NCI-H2081 treated with DMSO at 0.1 percent for 48 hours (cell line): ENCODE measurements at regions not wholly inside any gene's neighbourhood (a gene's known extent, or its start where the extent isn't known, plus 50 kb on each side); places are given as distances from the start of the nearest gene placed in this dataset.
"Not testable (repeated sequence)": the region's sequence is repeated elsewhere in the genome, so short reads cannot be mapped to it uniquely, and the experiment has no call there.

Source experiments
- DNase-seq: peaks from one replicate; lab custom pipeline; 2025; lab: John Stamatoyannopoulos, UW

- DNase-seq = no peak
Measured at GRCh38 chr6:133051240-133051639, 189.9 kb upstream of the EYA4 start.

GRCh38 chr6:133052465-133052864 lies 188.7 kb upstream of the EYA4 start:
- no peak for DNase-seq

- no peak for DNase-seq
Measured at GRCh38 chr6:133055441-133055966, 185.7 kb upstream of the EYA4 start.

GRCh38 chr6:133057352-133057751 lies 183.8 kb upstream of the EYA4 start:
- no peak for DNase-seq

GRCh38 chr6:133062077-133062476 lies 179.1 kb upstream of the EYA4 start:
- DNase-seq = no peak

- DNase-seq = no peak
Measured at GRCh38 chr6:133062696-133063306, 178.4 kb upstream of the EYA4 start.

- no peak for DNase-seq
Measured at GRCh38 chr6:133067960-133068359, 173.2 kb upstream of the EYA4 start.

- no peak for DNase-seq
Measured at GRCh38 chr6:133070410-133071043, 170.6 kb upstream of the EYA4 start.

- no peak for DNase-seq
Measured at GRCh38 chr6:133079901-133080300, 161.3 kb upstream of the EYA4 start.

GRCh38 chr6:133083248-133083967 lies 157.7 kb upstream of the EYA4 start:
- no peak for DNase-seq

- DNase-seq = no peak
Measured at GRCh38 chr6:133085471-133085870, 155.7 kb upstream of the EYA4 start.

- no peak for DNase-seq
Measured at GRCh38 chr6:133085896-133086295, 155.3 kb upstream of the EYA4 start.

GRCh38 chr6:133088931-133089695 lies 152.0 kb upstream of the EYA4 start:
- DNase-seq = no peak

GRCh38 chr6:133092199-133092598 lies 149.0 kb upstream of the EYA4 start:
- no peak for DNase-seq

- no peak for DNase-seq
Measured at GRCh38 chr6:133092771-133093170, 148.4 kb upstream of the EYA4 start.

- not testable (repeated sequence) for DNase-seq
Measured at GRCh38 chr6:133093211-133093610, 147.9 kb upstream of the EYA4 start.

- DNase-seq = no peak
Measured at GRCh38 chr6:133093956-133094355, 147.2 kb upstream of the EYA4 start.

GRCh38 chr6:133097208-133097607 lies 143.9 kb upstream of the EYA4 start:
- DNase-seq = no peak

- DNase-seq = no peak
Measured at GRCh38 chr6:133099573-133099972, 141.6 kb upstream of the EYA4 start.

GRCh38 chr6:133100865-133101264 lies 140.3 kb upstream of the EYA4 start:
- no peak for DNase-seq

GRCh38 chr6:133101790-133102189 lies 139.4 kb upstream of the EYA4 start:
- DNase-seq = no peak

- no peak for DNase-seq
Measured at GRCh38 chr6:133106934-133107333, 134.2 kb upstream of the EYA4 start.
